A549 (cell line): ENCODE measurements at regions not wholly inside any gene's neighbourhood (a gene's known extent, or its start where the extent isn't known, plus 50 kb on each side); places are given as distances from the start of the nearest gene placed in this dataset.

Experiments
- ATAC-seq, 2 experiments: fragments of 200-7000 bp in 1 of 2; fragments of >200 bp in 1 of 2; cut with Nextera tagmentation in 1 of 2; cut with Tn5 transposase in 1 of 2; 3 replicates each; pipeline versions ENCODE4 v1.8.0 to v1.9.1; 2018 to 2020; ENCODE audit warnings: mild to moderate bottlenecking in 1 of 2, moderate library complexity in 1 of 2
- CTCF ChIA-PET: fragments of 300-600 bp; sonication (Branson Sonifier 250); formaldehyde crosslinking; extraction: SDS; loops from one replicate; lab custom pipeline; 2021; ENCODE audit warnings: antibody characterized with exemption, inconsistent platforms; lab: Yijun Ruan, JAX
- POLR2A ChIA-PET: fragments of 350-600 bp; formaldehyde crosslinking; extraction: SDS; loops from one replicate; lab custom pipeline; 2021; ENCODE audit warnings: antibody characterized with exemption, inconsistent platforms; lab: Yijun Ruan, JAX
- DNase-seq, 2 experiments: peaks; one replicate each; pipeline versions ENCODE4 v3.0.0 to v3.0.0-alpha.2; 2011 to 2016; ENCODE audit warnings: low read depth in 1 of 2, low spot score in 1 of 2
- FAIRE-seq: peaks from 2 replicates; lab custom pipeline; 2011; peaks lifted over from hg19 to GRCh38; lab: Jason Lieb, UNC
- H3K27ac ChIP-seq, 2 experiments: fragments of >200 bp; sonication (Bioruptor Twin); formaldehyde crosslinking; 3 replicates each; pipeline ENCODE4 v1.5.1; 2016 to 2017
- H3K4me1 ChIP-seq: fragments of >200 bp; sonication (Bioruptor Twin); formaldehyde crosslinking; 3 replicates; pipeline ENCODE4 v1.6.1; 2016
- H3K4me2 ChIP-seq: fragments of >200 bp; sonication (Bioruptor Twin); formaldehyde crosslinking; 3 replicates; pipeline ENCODE4 v1.6.1; 2016
- H3K4me3 ChIP-seq: fragments of >200 bp; sonication (Bioruptor Twin); formaldehyde crosslinking; 3 replicates; pipeline ENCODE4 v1.5.1; 2016
- H3K9me3 ChIP-seq: fragments of >200 bp; sonication (Bioruptor Twin); formaldehyde crosslinking; 3 replicates; pipeline ENCODE4 v1.6.1; 2016
- ATOH8 ChIP-seq: fragments of 250-450 bp; sonication (Bioruptor Pico); IDR thresholded peaks from 2 replicates; pipeline ENCODE4 v1.5.0; 2020; ENCODE audit warnings: low read depth, mild to moderate bottlenecking, moderate library complexity
- BHLHE40 ChIP-seq: IDR thresholded peaks from 2 replicates; pipeline ENCODE4 v1.6.1; 2012; ENCODE audit warnings: low read depth, low read length, inconsistent platforms
- CBX2 ChIP-seq: fragments of 200-600 bp; sonication (generic); IDR thresholded peaks from 2 replicates; pipeline ENCODE4 v1.6.1; 2016; ENCODE audit warnings: low read depth, mild to moderate bottlenecking, borderline replicate concordance
- CBX8 ChIP-seq: fragments of 200-600 bp; sonication (generic); IDR thresholded peaks from 2 replicates; pipeline ENCODE4 v1.6.1; 2016
- CHD4 ChIP-seq: fragments of 200-600 bp; sonication (generic); IDR thresholded peaks from 2 replicates; pipeline ENCODE4 v1.6.1; 2016; ENCODE audit warnings: antibody characterized with exemption, mild to moderate bottlenecking, borderline replicate concordance
- CTCF ChIP-seq: fragments of >200 bp; sonication (Bioruptor Twin); formaldehyde crosslinking; IDR thresholded peaks from 3 replicates; pipeline ENCODE4 v1.5.1; 2016
- EHF ChIP-seq: fragments of 250-450 bp; sonication (Bioruptor Pico); IDR thresholded peaks from 2 replicates; pipeline ENCODE4 v1.5.0; 2020; ENCODE audit warnings: mild to moderate bottlenecking
- ELK1 ChIP-seq: fragments of 150-350 bp; IDR thresholded peaks from 2 replicates; pipeline ENCODE4 v1.6.1; 2014; ENCODE audit warnings: low read depth, mild to moderate bottlenecking, low read length
- EP300 ChIP-seq, 2 experiments: fragments of >200 bp; sonication (Bioruptor Twin); formaldehyde crosslinking; IDR thresholded peaks; 2 replicates in 1 of 2; 3 replicates in 1 of 2; pipeline ENCODE4 v1.6.1; 2016 to 2017
- ESRRA ChIP-seq: fragments of 150-350 bp; IDR thresholded peaks from 2 replicates; pipeline ENCODE4 v1.6.1; 2014; ENCODE audit warnings: mild to moderate bottlenecking, low read length, borderline replicate concordance
- FOSB ChIP-seq: fragments of 250-450 bp; sonication (Bioruptor Pico); IDR thresholded peaks from 2 replicates; pipeline ENCODE4 v1.5.0; 2020; ENCODE audit warnings: mild to moderate bottlenecking, moderate library complexity
- FOSL2 ChIP-seq, 2 experiments: fragments of 450-650 bp in 1 of 2; fragments of >200 bp in 1 of 2; sonication (Bioruptor Twin) in 1 of 2; formaldehyde crosslinking; IDR thresholded peaks; 2 replicates each; pipeline versions ENCODE4 v1.5.0 to v1.6.1; 2016 to 2020; ENCODE audit warnings: mild to moderate bottlenecking in 1 of 2, moderate library complexity in 1 of 2
- FOXS1 ChIP-seq: fragments of 250-450 bp; sonication (Bioruptor Pico); IDR thresholded peaks from 2 replicates; pipeline ENCODE4 v1.5.0; 2020; ENCODE audit warnings: mild to moderate bottlenecking, moderate library complexity
- GATA3 ChIP-seq: IDR thresholded peaks from 2 replicates; pipeline ENCODE4 v1.6.1; 2012; ENCODE audit warnings: borderline replicate concordance
- HDAC2 ChIP-seq: fragments of 200-600 bp; sonication (generic); IDR thresholded peaks from 2 replicates; pipeline ENCODE4 v1.6.1; 2016
- HES2 ChIP-seq: fragments of >200 bp; sonication (Bioruptor Twin); formaldehyde crosslinking; IDR thresholded peaks from 2 replicates; pipeline ENCODE4 v1.6.1; 2016
- HEYL ChIP-seq: fragments of 250-450 bp; sonication (Bioruptor Pico); IDR thresholded peaks from 2 replicates; pipeline ENCODE4 v1.8.0; 2021; ENCODE audit warnings: mild to moderate bottlenecking, moderate library complexity
- HOXA7 ChIP-seq: fragments of 250-450 bp; sonication (Bioruptor Pico); IDR thresholded peaks from 2 replicates; pipeline ENCODE4 v1.5.0; 2020; ENCODE audit warnings: mild to moderate bottlenecking, moderate library complexity
- HOXB13 ChIP-seq: fragments of 250-450 bp; sonication (Bioruptor Pico); IDR thresholded peaks from 2 replicates; pipeline ENCODE4 v1.5.0; 2020; ENCODE audit warnings: low read depth, mild to moderate bottlenecking, moderate library complexity
- JUN ChIP-seq, 2 experiments: fragments of >200 bp; sonication (Bioruptor Twin); formaldehyde crosslinking; IDR thresholded peaks; 2 replicates in 1 of 2; 3 replicates in 1 of 2; pipeline ENCODE4 v1.6.1; 2016 to 2017
- KDM1A ChIP-seq: fragments of 200-600 bp; sonication (generic); IDR thresholded peaks from 2 replicates; pipeline ENCODE4 v1.6.1; 2016; ENCODE audit warnings: low read depth, mild to moderate bottlenecking
- MAFK ChIP-seq: fragments of 450-650 bp; IDR thresholded peaks from 2 replicates; pipeline ENCODE4 v1.6.1; 2014; ENCODE audit not compliant: partially characterized antibody
- MAX ChIP-seq: IDR thresholded peaks from 2 replicates; pipeline ENCODE4 v1.6.1; 2012
- MAZ ChIP-seq: fragments of 150-350 bp; IDR thresholded peaks from 2 replicates; pipeline ENCODE4 v1.6.1; 2014; ENCODE audit warnings: antibody characterized with exemption, low read depth, low read length, borderline replicate concordance
- PBX3 ChIP-seq: IDR thresholded peaks from 2 replicates; pipeline ENCODE4 v1.6.1; 2012
- RAD21 ChIP-seq, 2 experiments: fragments of >200 bp in 1 of 2; sonication (Bioruptor Twin) in 1 of 2; formaldehyde crosslinking in 1 of 2; IDR thresholded peaks in 1 of 2; conservative IDR thresholded peaks in 1 of 2; 2 replicates in 1 of 2; 3 replicates in 1 of 2; pipeline ENCODE4 v1.6.1; 2012 to 2018; ENCODE audit warnings: inconsistent platforms in 1 of 2
- RARB ChIP-seq: fragments of 250-450 bp; sonication (Bioruptor Pico); IDR thresholded peaks from 2 replicates; pipeline ENCODE4 v1.8.0; 2021; ENCODE audit warnings: mild to moderate bottlenecking, moderate library complexity
- SMC3 ChIP-seq: fragments of >200 bp; sonication (Bioruptor Twin); formaldehyde crosslinking; IDR thresholded peaks from 3 replicates; pipeline ENCODE4 v1.6.1; 2018; ENCODE audit warnings: inconsistent platforms
- SREBF2 ChIP-seq: fragments of 450-650 bp; IDR thresholded peaks from 2 replicates; pipeline ENCODE4 v1.6.1; 2014; ENCODE audit warnings: mild to moderate bottlenecking, moderate library complexity
- WGBS: methylation state at CpG from one replicate; pipeline ENCODE4 v1.1.6; 2017; ENCODE audit errors: missing lambda C conversion rate; 5-methylcytosine and 5-hydroxymethylcytosine counted together

GRCh38 chr1:118360817-118361216 lies 175.8 kb upstream of the SPAG17 start:
- FAIRE-seq (no peak), ATAC-seq (no peak), DNase-seq (no peak)
- CTCF ChIA-PET, result no interaction called here
- WGBS, result 43% methylated on average over 2 of the region's 2 CpGs
- Histone ChIP-seq H3K4me2 (no peak overlapping the region), H3K27ac (no peak overlapping the region)
- TF ChIP-seq ESRRA (no peak), MAFK (peak; percentile 57)
- TF ChIP-seq, all 56 proteins: peak for 1
- peaks cover 5% of the 10 kb centered on the region; the same call in 1 of the 3 replicates for H3K9me3 ChIP-seq
- H3K4me3 ChIP-seq, result no peak overlapping the region
- no peaks in the 10 kb centered on the region for H3K4me1 ChIP-seq
- POLR2A ChIA-PET, result no interaction called here

- no peaks in the 10 kb centered on the region for H3K9me3 ChIP-seq
- no peak overlapping the region for H3K27ac ChIP-seq
- no peak overlapping the region for H3K4me3 ChIP-seq
- no peak for TF ChIP-seq EP300 (IDR thresholded peaks at IDR 0.05)
- TF ChIP-seq SMC3, result no peak
- TF ChIP-seq HOXA7 (CRISPR knock-in tag), result no peak
- TF ChIP-seq HOXB13, result no peak
- TF ChIP-seq FOSL2 (IDR thresholded peaks at IDR 0.05), result no peak
- TF ChIP-seq FOSL2 (CRISPR knock-in tag; IDR thresholded peaks at IDR 0.05), result no peak
- TF ChIP-seq EHF (CRISPR knock-in tag), result no peak
- no peak for TF ChIP-seq RAD21 (conservative IDR thresholded peaks at IDR 0.05 in 1 of 2, IDR thresholded peaks at IDR 0.05 in 1 of 2)
- no peak for TF ChIP-seq MAZ
- no peak for TF ChIP-seq BHLHE40
- TF ChIP-seq SREBF2, result no peak
- TF ChIP-seq HES2, result no peak
- no peak for TF ChIP-seq HDAC2
- no peak for TF ChIP-seq FOXS1 (CRISPR knock-in tag)
- no peak for TF ChIP-seq MAX
- TF ChIP-seq KDM1A, result no peak
- no peak for TF ChIP-seq CBX2
- no peak for TF ChIP-seq ELK1
- TF ChIP-seq CBX8, result no peak
- ChIA-PET POLR2A (no interaction called here), CTCF (no interaction called here)
- no peaks in the 10 kb centered on the region for H3K4me1 ChIP-seq
- H3K4me2 ChIP-seq, result no peak overlapping the region
- 5% methylated on average over 3 of the region's 3 CpGs for WGBS
- ATAC-seq (no peak), DNase-seq (no peak), FAIRE-seq (no peak)
These were observed 161.9 kb upstream of the SPAG17 start for GRCh38 chr1:118346936-118347335.

GRCh38 chr1:118340928-118341910 lies 156.2 kb upstream of the SPAG17 start:
- FAIRE-seq (no peak), DNase-seq (no peak), ATAC-seq (no peak)
- ChIA-PET POLR2A (no interaction called here), CTCF (no interaction called here)
- Histone ChIP-seq H3K4me2 (no peak overlapping the region), H3K4me1 (no peaks in the 10 kb centered on the region), H3K27ac (no peak overlapping the region), H3K9me3 (no peaks in the 10 kb centered on the region), H3K4me3 (no peak overlapping the region)
- WGBS, result under 1% methylated on average over 5 of the region's 5 CpGs
- TF ChIP-seq GATA3 (no peak), CHD4 (no peak), KDM1A (no peak), JUN (IDR thresholded peaks at IDR 0.05) (no peak), RARB (CRISPR knock-in tag) (no peak), ATOH8 (CRISPR knock-in tag) (no peak), HEYL (CRISPR knock-in tag) (no peak), FOSB (CRISPR knock-in tag) (no peak), CTCF (no peak), HES2 (no peak), PBX3 (no peak)
